ENCODE measurements at regions not wholly inside any gene's neighbourhood (a gene's known extent, or its start where the extent isn't known, plus 50 kb on each side); places are given as distances from the start of the nearest gene placed in this dataset.
"Not testable (repeated sequence)": the region's sequence is repeated elsewhere in the genome, so short reads cannot be mapped to it uniquely, and the experiment has no call there.

DNA sequence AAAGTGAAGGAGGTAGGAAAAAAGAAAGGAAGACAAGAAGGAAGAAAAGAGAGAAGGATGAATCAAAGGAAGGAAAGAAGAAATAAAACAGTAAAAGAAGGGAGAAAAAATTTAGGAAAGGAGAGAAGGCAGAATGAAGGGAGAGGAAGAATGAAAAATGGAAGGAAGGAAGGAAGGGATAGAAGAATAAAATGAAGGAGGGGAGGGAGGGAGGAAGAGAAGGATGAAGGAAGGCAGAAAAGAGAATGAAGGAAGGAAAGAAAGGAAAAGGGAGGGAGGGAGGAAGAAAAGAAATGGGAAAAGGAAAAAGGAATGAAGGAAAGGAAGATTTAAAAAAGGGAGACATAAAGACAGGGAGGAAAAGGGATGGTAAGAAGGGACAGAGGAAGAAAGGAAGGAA lies 393.7 kb upstream of the GRM7 start:
- no peak for DNase-seq

DNA sequence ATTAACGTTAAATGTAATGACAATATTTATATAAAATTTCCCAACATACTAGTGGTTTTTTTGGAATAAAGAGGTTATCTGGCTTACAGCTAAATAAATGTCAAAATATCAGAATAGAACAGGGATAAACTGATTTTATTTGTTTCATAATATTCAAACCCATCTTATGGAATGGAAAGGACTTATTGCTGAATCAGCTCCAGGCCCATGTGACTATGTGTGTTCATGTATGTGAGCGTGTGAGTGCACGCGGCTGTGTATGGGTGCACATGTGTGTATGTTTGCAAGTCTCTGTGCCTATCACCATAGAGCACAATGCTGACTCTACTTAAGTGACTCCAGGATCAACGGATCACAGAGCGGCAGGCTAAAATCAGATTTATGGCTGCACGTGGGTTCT lies 392.3 kb upstream of the GRM7 start:
- DNase-seq, result no peak

DNA sequence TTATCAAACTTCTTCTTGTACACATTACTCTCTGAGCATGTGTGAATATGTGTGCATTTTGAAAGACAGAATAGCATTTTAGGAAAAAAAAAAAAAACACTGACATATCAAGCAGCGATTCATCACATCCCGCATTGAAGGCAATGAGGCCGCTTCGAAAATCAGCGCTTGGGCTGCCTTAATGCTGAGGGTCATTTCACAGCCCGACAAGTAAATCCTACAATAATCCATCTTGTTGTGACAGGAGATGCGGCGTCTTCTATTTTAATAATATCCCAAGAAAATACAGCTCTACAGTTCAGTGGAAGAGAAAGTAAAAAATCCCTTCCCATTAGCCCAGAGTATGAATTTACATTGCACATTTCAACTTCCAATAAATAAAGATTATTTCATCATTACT lies 389.2 kb upstream of the GRM7 start:
- DNase-seq, result no peak

DNA sequence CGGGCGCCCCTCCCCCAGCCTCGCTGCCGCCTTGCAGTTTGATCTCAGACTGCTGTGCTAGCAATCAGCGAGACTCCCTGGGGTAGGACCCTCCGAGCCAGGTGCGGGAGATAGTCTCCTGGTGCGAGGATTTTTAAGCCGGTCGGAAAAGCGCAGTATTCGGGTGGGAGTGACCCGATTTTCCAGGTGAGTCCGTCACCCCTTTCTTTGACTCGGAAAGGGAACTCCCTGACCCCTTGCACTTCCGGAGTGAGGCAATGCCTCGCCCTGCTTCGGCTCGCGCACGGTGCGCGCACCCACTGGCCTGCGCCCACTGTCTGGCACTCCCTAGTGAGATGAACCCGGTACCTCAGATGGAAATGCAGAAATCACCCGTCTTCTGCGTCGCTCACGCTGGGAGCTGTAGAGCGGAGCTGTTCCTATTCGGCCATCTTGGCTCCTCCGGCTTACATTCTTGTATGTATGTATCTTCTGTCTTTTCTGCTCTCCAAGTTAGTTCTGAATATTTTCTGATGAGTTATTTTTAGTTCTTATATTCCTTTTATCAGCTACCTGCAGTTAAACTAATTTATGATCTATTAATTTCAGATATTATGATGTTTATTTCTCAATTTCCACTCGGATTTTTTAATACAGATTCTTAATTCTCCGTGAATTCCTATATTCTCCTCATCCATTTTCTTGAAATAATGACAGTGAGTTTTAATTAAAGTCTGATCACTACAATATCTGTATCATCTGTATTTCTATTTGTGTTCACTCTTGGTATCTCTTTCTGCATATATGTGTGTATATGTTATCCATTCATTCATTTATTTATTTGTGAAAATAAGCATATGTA lies 370.2 kb upstream of the GRM7 start:
- DNase-seq, result not testable (repeated sequence)

DNA sequence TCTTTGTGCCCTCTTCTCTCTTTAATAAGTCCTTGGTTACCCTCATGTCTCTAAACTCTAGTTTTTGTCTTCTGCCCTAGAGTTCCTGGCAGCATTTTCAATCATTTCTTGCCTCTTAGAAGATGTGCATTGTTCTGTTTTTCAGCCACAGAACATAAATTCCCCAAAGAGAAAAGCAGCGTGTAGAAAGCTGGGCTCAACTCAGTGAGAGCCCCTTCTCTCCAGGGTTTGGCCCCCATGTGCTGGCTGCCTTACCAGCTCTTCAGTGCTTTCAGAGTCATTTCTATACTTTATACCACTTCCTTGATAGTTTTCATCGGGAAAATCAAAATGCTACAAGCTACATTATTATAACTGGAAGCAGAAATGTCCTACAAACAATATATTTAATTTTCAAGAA lies 369.1 kb upstream of the GRM7 start:
- DNase-seq, result no peak

DNA sequence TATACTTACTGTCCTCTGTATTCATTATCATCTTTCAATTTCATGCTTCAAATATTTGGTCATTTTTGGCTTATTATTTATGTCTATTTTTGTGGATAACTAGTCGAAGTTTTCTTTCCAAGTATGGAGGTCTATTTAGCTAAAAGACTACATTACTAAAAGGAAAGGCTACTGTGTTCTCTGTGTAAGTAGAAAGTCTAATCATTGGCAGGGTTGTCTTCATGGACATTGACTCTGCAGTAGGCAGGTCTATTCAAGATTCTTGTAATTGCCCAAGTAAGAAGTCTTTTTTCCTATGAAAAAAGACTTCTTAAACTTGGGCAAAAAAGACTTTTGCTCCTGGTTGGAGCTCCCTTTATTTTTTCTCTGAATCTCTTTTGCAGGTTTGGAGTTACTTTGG lies 368.6 kb upstream of the GRM7 start:
- no peak for DNase-seq

DNA sequence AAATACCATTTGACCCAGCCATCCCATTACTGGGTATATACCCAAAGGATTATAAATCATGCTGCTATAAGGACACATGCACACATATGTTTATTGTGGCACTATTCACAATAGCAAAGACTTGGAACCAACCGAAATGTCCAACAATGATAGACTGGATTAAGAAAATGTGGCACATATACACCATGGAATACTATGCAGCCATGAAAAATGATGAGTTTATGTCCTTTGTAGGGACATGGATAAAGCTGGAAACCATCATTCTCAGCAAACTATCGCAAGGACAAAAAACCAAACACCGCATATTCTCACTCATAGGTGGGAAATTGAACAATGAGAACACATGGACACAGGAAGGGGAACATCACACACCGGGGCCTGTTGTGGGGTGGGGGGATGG lies 362.0 kb upstream of the GRM7 start:
- DNase-seq, result not testable (repeated sequence)

DNA sequence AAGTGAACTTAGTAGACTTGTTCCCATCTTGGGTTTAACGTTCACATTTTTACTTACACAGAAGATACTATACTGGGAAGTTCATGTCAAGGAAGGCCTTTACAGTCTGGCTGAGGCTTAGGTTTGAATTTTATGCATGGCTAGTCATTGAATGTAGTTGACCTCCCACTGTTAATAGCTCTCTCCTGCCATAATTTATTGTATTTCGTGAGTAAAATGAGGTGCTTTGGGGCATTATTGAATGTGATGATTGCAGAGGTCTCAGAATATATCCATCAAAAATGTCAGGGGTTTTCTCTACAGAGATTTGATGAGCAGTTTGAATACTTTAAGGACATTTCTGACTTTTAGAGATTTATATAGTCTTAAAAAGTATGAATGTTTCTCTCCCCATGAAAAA lies 356.6 kb upstream of the GRM7 start:
- no peak for DNase-seq

DNA sequence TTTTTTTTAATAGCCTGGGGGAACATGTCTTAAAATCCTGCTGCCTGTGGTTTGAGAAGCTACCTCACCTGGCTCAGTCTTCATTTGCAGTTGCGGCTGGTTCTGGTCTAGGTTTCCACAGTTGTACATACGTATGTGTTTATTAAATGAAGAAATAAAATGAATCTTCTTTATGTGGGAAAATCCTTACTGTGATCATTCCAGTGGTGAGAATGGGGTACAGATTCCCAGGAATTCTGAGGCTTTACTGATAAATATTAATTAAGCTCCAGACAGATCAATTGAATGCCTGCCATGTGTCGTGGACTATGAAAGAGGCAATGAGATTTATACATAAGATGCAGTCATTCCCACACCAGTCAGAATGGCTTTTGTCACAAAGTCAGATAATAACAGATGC lies 356.1 kb upstream of the GRM7 start:
- DNase-seq, result no peak

DNA sequence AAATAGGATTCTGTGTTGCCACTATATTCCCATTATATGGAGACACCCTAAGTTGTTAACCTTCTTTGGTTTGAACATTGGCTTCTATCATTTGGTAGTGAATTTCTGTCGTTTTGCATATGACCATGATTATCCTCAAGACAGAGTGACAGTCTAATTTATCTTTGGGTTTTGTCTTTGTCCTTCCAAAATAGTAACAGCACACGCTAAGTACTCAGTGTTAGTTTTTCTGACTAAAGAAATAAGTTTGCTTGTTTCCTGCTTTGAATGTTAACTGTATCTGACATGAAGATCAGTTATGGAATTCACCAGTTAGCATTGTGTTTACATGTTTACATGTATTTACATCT lies 352.5 kb upstream of the GRM7 start:
- DNase-seq, result no peak

DNA sequence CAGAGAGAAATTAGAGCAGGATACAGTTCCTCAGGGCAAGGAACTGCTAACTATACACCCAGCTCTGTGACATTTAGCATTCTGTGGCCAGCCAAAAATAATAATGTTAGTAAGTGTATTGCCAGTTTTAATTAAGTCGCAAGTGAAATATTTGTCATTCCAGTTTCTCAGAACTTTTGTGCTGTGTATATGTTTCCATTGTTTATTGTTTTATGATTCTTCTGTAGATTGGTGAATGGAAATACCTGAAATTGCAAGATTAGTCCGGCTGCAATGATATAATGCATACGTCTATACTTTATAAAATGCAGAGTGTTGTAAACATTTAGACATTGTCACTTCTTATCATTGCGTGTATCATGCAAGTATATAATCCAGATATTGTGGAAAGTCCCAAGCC lies 351.3 kb upstream of the GRM7 start:
- DNase-seq, result no peak

DNA sequence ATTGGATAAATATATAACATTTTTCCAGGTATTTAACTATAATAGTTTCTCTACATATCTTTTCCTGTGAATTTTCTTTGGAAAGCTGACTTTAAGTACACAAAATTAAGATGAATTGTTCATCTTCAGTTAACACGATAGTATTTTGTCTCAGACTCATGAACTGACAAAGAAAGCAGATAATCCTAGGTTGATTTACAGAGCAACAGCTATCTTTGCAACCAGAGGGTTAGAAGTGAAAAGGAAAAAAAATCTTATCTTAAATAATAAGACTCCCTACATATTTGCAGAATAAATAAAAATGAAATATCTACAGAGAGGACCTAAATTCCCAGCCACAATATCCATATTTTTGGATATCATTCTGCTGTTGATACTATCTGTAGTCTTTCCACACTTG lies 350.2 kb upstream of the GRM7 start:
- no peak for DNase-seq

DNA sequence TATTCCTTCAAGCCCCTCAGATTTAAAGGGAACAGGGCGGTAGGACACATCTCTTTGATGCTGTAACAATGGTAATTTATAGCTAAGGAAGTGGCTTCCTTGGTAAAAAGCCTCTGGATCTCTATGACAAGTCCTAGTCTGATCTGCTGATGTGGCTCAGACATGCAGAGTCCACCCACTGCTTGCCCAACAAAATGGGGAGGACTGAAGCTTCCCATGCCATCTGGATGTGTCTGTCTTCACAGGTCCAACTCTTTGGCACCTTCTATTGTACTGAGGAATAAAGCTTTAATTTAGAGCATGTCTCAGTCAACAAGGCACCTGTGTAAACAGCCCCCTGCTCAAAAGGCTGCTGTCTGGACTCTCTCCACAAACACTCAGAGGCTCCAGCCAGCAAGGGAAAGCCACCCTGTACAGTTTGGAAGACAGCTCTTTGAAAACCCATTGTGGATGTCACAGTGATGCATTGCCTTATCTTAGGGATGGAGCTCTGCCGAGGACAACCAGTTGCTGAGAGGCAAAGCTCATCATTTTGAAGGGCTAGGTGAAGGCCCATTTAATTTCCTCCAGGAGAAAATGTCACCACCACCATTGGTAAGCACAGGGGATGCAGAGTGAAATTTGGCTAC lies 348.6 kb upstream of the GRM7 start:
- peak; percentile 87 for DNase-seq

DNA sequence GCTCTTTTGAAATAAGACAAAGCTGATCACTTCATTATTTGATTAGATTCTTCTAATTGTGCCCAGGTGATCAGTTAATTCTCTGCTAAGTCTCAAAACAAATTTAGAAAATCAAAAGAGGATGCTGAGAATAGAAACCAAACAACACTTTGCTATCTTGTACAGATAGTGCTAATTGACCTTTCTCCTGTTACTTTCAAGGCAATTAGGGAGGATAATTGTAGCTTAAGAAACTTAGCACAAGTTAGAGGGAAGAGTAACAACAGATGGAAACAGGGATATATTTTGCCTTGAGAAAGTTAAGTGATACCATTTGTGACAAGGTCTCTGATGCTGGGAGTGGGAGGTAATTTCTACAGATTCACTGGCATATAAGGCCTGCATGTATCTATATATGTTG lies 344.8 kb upstream of the GRM7 start:
- no peak for DNase-seq

DNA sequence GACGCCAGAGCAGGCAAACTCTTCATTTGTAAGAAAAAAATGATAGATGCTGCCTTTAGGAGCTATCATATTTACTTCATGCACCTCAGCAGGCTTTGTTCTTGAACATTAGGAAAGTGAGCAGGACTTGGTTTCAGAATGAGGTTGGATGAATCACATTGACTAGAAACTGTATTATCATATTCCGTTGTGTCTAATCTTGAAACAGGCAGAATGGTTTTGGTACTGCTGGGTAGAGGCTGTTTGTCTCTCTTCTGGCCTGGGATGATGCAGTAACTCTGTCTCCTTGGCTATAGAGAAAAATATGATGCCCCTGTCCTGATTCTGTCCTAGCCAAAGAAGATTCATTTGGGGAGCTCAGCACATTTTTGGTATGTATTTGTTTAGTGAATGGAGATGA lies 344.2 kb upstream of the GRM7 start:
- DNase-seq, result no peak

DNA sequence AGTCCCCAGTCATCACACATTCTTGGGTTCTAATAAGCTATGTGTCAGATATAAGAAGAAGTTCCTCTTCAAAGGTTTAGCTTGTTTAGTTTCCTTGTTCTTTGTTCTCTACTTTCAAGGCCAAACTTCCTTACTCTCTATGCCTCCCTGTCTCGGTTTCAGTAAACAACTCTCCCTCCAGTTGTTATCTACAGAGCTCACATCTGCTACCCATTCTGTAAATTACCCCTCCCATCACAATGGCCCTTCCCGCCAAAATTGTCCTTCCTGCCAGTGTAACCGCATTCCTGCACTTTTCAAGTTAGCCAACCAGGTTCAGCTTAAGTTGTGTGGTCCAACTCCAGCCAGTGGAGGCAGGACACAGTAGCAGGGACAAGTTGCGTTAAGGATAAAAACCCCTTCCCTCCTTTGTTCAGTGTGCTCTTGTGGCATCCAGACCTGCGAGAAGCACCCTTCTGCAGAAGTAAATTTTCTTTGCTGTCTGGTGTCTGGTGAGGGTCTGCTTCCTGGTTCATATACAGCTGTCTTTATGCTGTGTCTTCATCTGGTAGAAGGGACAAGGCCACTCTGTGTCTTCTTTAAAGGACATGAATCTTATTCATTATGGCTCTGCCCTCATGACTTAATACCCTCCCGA lies 342.1 kb upstream of the GRM7 start:
- no peak for DNase-seq

DNA sequence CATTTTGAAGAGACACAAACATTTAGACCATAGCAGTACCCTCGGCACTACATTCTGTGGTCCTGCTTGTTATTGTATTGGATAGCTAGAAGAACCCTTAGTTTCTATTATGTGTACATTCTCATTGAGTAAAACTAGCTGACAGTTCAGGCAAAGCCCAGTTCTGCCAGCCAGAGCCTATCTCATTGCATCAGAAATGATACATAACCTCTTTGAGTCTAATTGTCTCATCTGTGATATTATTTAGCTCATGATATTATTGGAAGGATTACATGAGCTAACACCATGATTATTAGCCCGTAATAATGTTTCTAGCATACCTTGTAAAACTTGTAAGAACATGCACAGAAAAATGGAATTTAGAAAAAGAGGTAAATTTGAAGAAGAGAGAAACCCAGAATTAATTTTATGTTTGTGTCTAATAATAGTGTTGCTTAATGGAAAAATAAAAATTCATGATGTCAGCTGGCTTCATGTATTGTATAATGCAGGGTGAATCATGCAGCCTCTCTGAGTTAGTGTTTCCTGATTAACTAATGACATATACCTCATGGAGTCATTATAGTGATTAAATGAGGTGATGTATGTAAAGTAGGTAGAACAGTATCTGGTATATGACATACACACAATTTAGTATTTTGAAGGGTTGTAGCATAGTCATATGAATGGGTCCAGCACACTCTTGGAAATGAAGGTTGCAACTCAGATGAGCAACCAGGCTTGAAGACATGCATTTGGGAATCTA lies 339.4 kb upstream of the GRM7 start:
- no peak for DNase-seq

DNA sequence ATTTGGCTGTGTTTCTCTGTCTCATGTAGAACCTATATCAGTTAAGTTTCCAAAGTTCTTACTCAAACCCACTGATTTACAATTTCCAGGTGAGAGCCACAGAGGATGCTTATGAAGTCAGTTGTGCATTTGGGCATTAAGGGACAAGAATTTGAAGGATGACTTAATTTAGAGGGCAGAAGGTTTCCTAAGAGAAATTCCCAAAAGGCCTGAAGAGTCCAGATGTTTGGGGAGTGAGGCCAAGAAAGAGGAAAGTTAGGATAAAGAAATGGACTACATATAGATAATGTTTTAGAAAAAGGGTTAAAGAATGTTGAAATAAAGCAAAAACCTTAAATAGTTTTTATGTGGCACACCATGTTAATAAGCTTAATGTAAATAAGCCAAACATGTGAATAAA lies 338.7 kb upstream of the GRM7 start:
- DNase-seq, result no peak

DNA sequence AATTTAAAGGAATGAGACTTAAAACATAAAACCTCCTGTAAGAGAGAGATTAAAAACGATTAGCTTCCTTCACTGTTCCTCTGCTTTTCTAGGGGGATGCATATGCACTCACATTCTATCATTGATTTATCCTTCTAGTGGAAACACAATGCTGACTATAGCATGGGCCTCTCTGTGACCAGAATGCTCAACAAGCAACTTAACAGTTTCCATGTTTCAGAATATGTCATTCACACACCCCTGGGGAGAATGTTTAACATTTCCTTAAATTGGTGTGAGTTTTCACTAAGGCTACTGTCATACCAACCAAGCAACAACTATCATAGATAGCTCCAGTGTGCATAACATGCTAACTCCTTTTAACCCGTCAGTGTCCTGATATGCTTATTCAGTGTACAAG lies 337.9 kb upstream of the GRM7 start:
- no peak for DNase-seq

DNA sequence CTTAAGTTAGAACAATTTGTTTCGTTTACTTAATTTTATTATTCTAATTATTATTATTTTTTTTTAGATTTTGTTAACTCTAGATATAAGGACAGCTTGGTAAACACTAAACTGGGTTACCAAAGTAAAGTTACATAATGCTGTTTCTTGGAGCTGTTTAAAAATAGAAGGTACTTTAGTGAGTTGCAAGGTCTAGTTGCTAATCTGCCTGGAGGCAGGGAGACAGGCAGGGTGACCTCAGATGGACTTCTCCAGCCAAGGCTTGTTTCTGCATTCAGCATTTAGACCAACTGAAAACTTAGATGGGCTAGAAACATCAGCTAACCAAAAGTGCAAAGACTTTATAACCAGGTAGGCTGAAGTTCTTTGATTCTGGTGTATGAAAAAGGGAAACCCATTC lies 336.4 kb upstream of the GRM7 start:
- no peak for DNase-seq

DNA sequence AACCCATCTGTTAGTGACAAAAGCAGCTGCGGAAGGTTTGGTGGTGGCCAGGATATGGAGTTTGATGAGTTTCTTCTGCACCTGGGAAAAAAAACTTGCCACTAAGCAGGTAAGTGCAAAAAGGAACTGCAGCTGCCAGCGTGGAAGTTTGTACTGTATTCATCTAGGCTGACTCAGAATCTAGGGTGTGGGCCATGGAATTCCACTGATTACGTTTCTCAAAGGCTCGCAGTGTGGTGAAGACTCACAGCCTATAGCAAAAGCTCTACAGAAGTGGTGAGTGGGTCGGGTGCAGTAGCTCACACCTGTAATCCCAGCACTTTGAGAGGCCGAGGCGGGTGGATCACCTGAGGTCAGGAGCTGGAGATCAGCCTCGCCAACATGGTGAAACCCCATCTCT lies 334.6 kb upstream of the GRM7 start:
- no peak for DNase-seq

DNA sequence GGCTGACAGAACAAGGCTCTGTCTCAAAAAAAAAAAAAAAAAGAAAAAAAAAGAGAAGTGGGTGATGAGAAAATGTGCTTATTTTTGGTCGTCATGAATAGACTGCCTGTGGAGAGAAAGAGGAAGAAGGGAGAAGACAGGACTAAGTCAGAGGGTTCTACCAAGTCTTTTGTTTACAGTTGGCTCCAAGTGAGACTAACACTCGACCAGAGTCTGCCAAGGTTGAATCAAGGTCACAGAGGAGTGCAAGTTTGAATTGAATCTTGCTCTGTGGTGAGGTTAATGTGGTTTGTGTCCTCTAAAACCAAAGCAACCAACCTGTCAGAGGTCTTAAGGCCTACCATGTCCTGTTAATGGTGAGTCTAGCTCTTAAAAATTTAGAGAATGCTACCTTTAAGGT lies 334.1 kb upstream of the GRM7 start:
- DNase-seq, result no peak

DNA sequence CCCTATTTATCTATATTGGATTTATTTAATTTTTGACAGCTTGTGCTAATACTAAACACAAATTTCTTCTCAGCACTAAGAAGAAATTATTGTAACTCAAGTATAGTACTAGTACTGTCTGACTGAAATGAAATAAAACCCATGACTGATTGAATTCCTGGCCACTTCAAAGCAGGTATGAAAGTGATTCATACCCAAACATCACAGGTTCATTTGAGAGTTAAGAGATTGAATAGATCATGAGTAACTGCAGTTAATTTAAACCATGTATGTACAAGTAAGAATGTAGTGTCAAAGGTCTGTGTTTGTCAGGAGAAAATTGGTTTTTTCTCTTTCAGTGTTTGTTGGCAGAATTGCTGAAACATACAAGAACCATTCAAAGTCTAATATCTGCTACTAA lies 332.0 kb upstream of the GRM7 start:
- DNase-seq, result no peak

DNA sequence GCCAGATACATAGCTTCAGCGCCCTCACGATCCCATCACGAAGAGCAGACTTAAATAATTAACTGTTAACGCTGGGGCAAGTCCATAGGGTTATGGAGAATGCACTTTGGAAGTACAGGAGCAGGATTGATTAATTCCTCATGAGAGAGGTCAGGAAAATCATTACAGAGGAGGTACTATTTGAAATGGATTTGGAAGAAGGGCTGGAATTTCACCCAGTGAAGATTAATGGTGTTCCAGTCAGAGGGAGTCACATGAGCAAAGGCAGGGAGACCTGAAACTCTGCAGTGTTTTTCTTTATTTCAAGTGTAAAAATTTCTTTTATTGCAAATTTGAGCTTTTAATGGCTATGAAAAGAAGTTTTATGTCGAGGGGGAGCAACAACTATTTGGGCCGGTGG lies 329.8 kb upstream of the GRM7 start:
- DNase-seq, result no peak
